K562 (cell line): ENCODE measurements at regions not wholly inside any gene's neighbourhood (a gene's known extent, or its start where the extent isn't known, plus 50 kb on each side); places are given as distances from the start of the nearest gene placed in this dataset.

ENCODE experiments used
- ATAC-seq: fragments of 200-7000 bp; cut with Tn5 transposase; 3 replicates; pipeline ENCODE4 v1.9.1; 2020; ENCODE audit warnings: moderate library complexity
- BruUV-seq: library from RNA; stranded (reverse); fragments of 400-500 nt; replicated peaks from 2 replicates; lab custom pipeline; 2021; lab: Mats Ljungman, UMichigan
- CTCF ChIA-PET: fragments of 300-600 bp; formaldehyde crosslinking; extraction: SDS; loops from one replicate; lab custom pipeline; 2021; ENCODE audit warnings: low intra/inter-chr PET ratio; lab: Yijun Ruan, JAX
- POLR2A ChIA-PET: fragments of 300-600, 350-650 bp; sonication (Branson Sonifier 250); formaldehyde crosslinking; extraction: SDS; loops from one replicate; lab custom pipeline; 2021; ENCODE audit warnings: antibody characterized with exemption, inconsistent platforms; lab: Yijun Ruan, JAX
- DNase-seq, 4 experiments: peaks; one replicate each; pipeline versions ENCODE4 v3.0.0 to v3.0.0-alpha.2; 2011 to 2018; ENCODE audit warnings: low spot score in 3 of 4, mixed read lengths in 3 of 4; ENCODE audit errors: extremely low read depth in 1 of 4
- FAIRE-seq: peaks from 2 replicates; lab custom pipeline; 2011; peaks lifted over from hg19 to GRCh38; lab: Jason Lieb, UNC
- H2AFZ ChIP-seq: 2 replicates; pipeline ENCODE4 v1.6.0; 2011; ENCODE audit warnings: low read depth, low read length, control low read depth, inconsistent platforms
- H3K27ac ChIP-seq: fragments of 200-600 bp; 3 replicates; pipeline ENCODE4 v1.8.0; 2011; ENCODE audit warnings: low read depth, mild to moderate bottlenecking, control low read depth, inconsistent platforms, low read length, moderate library complexity, mixed read lengths; ENCODE audit errors: extremely low read depth
- H3K27me3 ChIP-seq, 2 experiments: fragments of 300-600 bp in 1 of 2; 2 replicates in 1 of 2; 3 replicates in 1 of 2; pipeline versions ENCODE4 v1.6.0 to v1.8.0; 2011; ENCODE audit warnings: inconsistent platforms in 2 of 2, low read length in 2 of 2, mild to moderate bottlenecking in 1 of 2, mixed read lengths in 1 of 2, moderate library complexity in 1 of 2; ENCODE audit not compliant: control insufficient read depth in 2 of 2, insufficient read depth in 2 of 2
- H3K36me3 ChIP-seq: fragments of 300-600 bp; 3 replicates; pipeline ENCODE4 v1.8.0; 2011; ENCODE audit warnings: mild to moderate bottlenecking, low read length, inconsistent platforms; ENCODE audit not compliant: control insufficient read depth, insufficient read depth
- H3K4me1 ChIP-seq, 2 experiments: fragments of 200-600 bp in 1 of 2; replicated peaks in 1 of 2; 2 replicates in 1 of 2; 3 replicates in 1 of 2; pipeline versions ENCODE4 v1.5.1 to v1.8.0; 2011; ENCODE audit warnings: inconsistent platforms in 2 of 2, low read length in 2 of 2, mild to moderate bottlenecking in 1 of 2, mixed read lengths in 1 of 2, moderate library complexity in 1 of 2; ENCODE audit not compliant: control insufficient read depth in 2 of 2, insufficient read depth in 2 of 2
- H3K4me2 ChIP-seq: 2 replicates; pipeline ENCODE4 v1.6.1; 2011; ENCODE audit warnings: low read length, control low read depth, inconsistent platforms, mixed read lengths; ENCODE audit not compliant: insufficient read depth
- H3K4me3 ChIP-seq: fragments of 200-600 bp; sonication (generic), shearing (Covaris generic); 2 replicates; pipeline ENCODE4 v1.5.1; 2016; ENCODE audit warnings: control low read depth, inconsistent platforms
- H3K79me2 ChIP-seq: fragments of 200-600 bp; 3 replicates; pipeline ENCODE4 v1.8.0; 2011; ENCODE audit warnings: low read length, inconsistent platforms; ENCODE audit not compliant: control insufficient read depth, insufficient read depth
- H3K9ac ChIP-seq, 2 experiments: 2 replicates each; pipeline versions ENCODE4 v1.6.0 to v1.6.1; 2011; ENCODE audit warnings: low read depth in 2 of 2, low read length in 2 of 2, control low read depth in 1 of 2, inconsistent platforms in 1 of 2, mild to moderate bottlenecking in 1 of 2, mixed read lengths in 1 of 2; ENCODE audit not compliant: insufficient read depth in 1 of 2
- H3K9me1 ChIP-seq: one replicate; pipeline ENCODE4 v1.6.0; 2011; ENCODE audit warnings: inconsistent platforms, mild to moderate bottlenecking, low read length, moderate library complexity; ENCODE audit not compliant: control insufficient read depth, insufficient read depth
- H3K9me3 ChIP-seq: replicated peaks from 2 replicates; pipeline ENCODE4 v1.5.1; 2011; ENCODE audit warnings: low read depth, low read length, inconsistent platforms; ENCODE audit not compliant: control insufficient read depth, insufficient read depth
- H4K20me1 ChIP-seq: replicated peaks from 2 replicates; pipeline ENCODE4 v1.6.1; 2011; ENCODE audit warnings: low read length, inconsistent platforms, mixed read lengths; ENCODE audit not compliant: control insufficient read depth, insufficient read depth
- BCLAF1 ChIP-seq, 2 experiments: fragments of 450-650 bp in 1 of 2; IDR thresholded peaks; 2 replicates each; pipeline ENCODE4 v1.6.1; 2011 to 2017; ENCODE audit warnings: low read depth in 2 of 2, antibody characterized with exemption in 1 of 2, borderline replicate concordance in 1 of 2, low read length in 1 of 2, mild to moderate bottlenecking in 1 of 2, mixed read lengths in 1 of 2; ENCODE audit not compliant: control insufficient read depth in 1 of 2
- RBM14 ChIP-seq: fragments of 200-400 bp; formaldehyde crosslinking; IDR thresholded peaks from 2 replicates; pipeline ENCODE4 v1.6.1; 2018; ENCODE audit warnings: low read depth, mild to moderate bottlenecking, low read length, moderate library complexity, borderline replicate concordance; ENCODE audit not compliant: insufficient read depth
- SRSF7 ChIP-seq: fragments of 200-400 bp; formaldehyde crosslinking; optimal IDR thresholded peaks from 2 replicates; pipeline ENCODE3; 2017; ENCODE audit warnings: mild to moderate bottlenecking, low read depth, low read length
- ZKSCAN8 ChIP-seq: fragments of 200-800 bp; sonication (Bioruptor generic); IDR thresholded peaks from 2 replicates; pipeline ENCODE4 v1.6.1; 2016; ENCODE audit warnings: missing genetic modification characterization, missing compliant biosample characterization
- ZNF707 ChIP-seq: fragments of 250-450 bp; sonication (Bioruptor Pico); conservative IDR thresholded peaks from 2 replicates; pipeline ENCODE4 v1.8.0; 2022; ENCODE audit warnings: inconsistent platforms, mild to moderate bottlenecking, moderate library complexity
- WGBS: fragments of 100-300 bp; shearing (Covaris generic); methylation state at CpG from one replicate; pipeline ENCODE4 v1.1.6; 2016; ENCODE audit warnings: low coverage, mixed read lengths; ENCODE audit not compliant: insufficient coverage; ENCODE audit errors: missing lambda C conversion rate; 5-methylcytosine and 5-hydroxymethylcytosine counted together
- in situ Hi-C: fragments of 300-500 bp; cut with MboI; formaldehyde crosslinking; loops from 4 replicates; pipeline ENCODE4 v1.15.0; 2018; ENCODE audit warnings: inconsistent platforms, mixed read lengths
- intact Hi-C: fragments of 100-400 bp; cut with micrococcal nuclease; formaldehyde crosslinking; loops from 2 replicates; pipeline ENCODE4 v1.14.2; 2022
- TF ChIP-seq, protein P1 (sequence below), 2 experiments: fragments of 450-650 bp in 1 of 2; sonication (generic) in 1 of 2; formaldehyde crosslinking in 1 of 2; IDR thresholded peaks in 1 of 2; conservative IDR thresholded peaks in 1 of 2; 2 replicates each; pipeline versions ENCODE4 v1.6.1 to v1.8.1; 2016 to 2023; ENCODE audit warnings: mild to moderate bottlenecking in 2 of 2, moderate library complexity in 2 of 2, inconsistent platforms in 1 of 2, missing genetic modification reagents in 1 of 2

- TF ChIP-seq BCLAF1 (IDR thresholded peaks at IDR 0.05; ENCODE audit: borderline replicate concordance in 1 of 2, control insufficient read depth in 1 of 2, low read depth in 2 of 2, low read length in 1 of 2) (no peak), RBM14 (no peak), ZKSCAN8 (CRISPR knock-in tag) (no peak), ZNF707 (CRISPR knock-in tag) (no peak)
Observed at GRCh38 chr11:10360835-10361234, 56.0 kb downstream of the ADM start (continued).

GRCh38 chr11:10365045-10365444 is 60.2 kb downstream of the ADM start:
- Histone ChIP-seq H3K4me1 (peaks cover 3 to 4% of the 10 kb centered on the region in 2 experiments; a peak in 3 of 5 replicates), H3K4me3 (no peak overlapping the region), H3K27ac (no peak overlapping the region), H3K9me3 (no peaks in the 10 kb centered on the region), H4K20me1 (no peaks in the 10 kb centered on the region), H3K9me1 (no peaks in the 10 kb centered on the region), H3K9ac (no peak overlapping the region), H3K4me2 (no peak overlapping the region), H2AFZ (no peak overlapping the region), H3K79me2 (no peaks in the 10 kb centered on the region), H3K36me3 (no peaks in the 10 kb centered on the region), H3K27me3 (peaks cover 0 to 4% of the 10 kb centered on the region in 2 experiments; a peak in 1 of 5 replicates)
- 12% methylated on average over 5 of the region's 5 CpGs for WGBS
- ATAC-seq (no peak), FAIRE-seq (no peak), DNase-seq (no peak)
- TF ChIP-seq SRSF7, result no peak
- TF ChIP-seq, protein P1, sequence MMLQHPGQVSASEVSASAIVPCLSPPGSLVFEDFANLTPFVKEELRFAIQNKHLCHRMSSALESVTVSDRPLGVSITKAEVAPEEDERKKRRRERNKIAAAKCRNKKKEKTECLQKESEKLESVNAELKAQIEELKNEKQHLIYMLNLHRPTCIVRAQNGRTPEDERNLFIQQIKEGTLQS (IDR thresholded peaks at IDR 0.05), result 0 out of 2 replicates have a peak, but pooled peaks have one; percentile 10
- TF ChIP-seq, protein P1 (CRISPR knock-in tag; conservative IDR thresholded peaks at IDR 0.05), result no peak
- BruUV-seq, result no TSS peak
- POLR2A ChIA-PET, result no interaction called here
- intact Hi-C loops, result loop anchor here (5.0 kb wide), 4 partner anchors 43 to 608 kb away; no protein-coding TSS in a partner anchor
- in situ Hi-C loops, result no loop called here
- CTCF ChIA-PET, result no interaction called here
